Lower leg skin (tissue), 3 donors: ENCODE measurements at regions not wholly inside any gene's neighbourhood (a gene's known extent, or its start where the extent isn't known, plus 50 kb on each side); places are given as distances from the start of the nearest gene placed in this dataset.

ENCODE experiments used
- CTCF ChIP-seq, 3 donors: fragments of 450-650 bp; IDR thresholded peaks; one replicate each; pipeline ENCODE4 v1.5.1; 2016; ENCODE audit warnings: antibody characterized with exemption in 3 of 3, mild to moderate bottlenecking in 3 of 3, moderate library complexity in 2 of 3
- POLR2A ChIP-seq, 2 donors: fragments of 450-650 bp; IDR thresholded peaks; one replicate each; pipeline ENCODE4 v1.6.1; 2016 to 2017; ENCODE audit warnings: antibody characterized with exemption in 2 of 2, mild to moderate bottlenecking in 1 of 2, moderate library complexity in 1 of 2

- TF ChIP-seq POLR2A (IDR thresholded peaks at IDR 0.05) (no peak), CTCF (IDR thresholded peaks at IDR 0.05) (no peak)
Observed at GRCh38 chr14:59057551-59057950, 130.9 kb upstream of the DAAM1 start.
